ENCODE measurements at regions not wholly inside any gene's neighbourhood (a gene's known extent, or its start where the extent isn't known, plus 50 kb on each side); places are given as distances from the start of the nearest gene placed in this dataset.

GRCh38 chr2:65980531-65980930, 454.4 kb upstream of the MEIS1 start:
- Histone ChIP-seq H2BK12ac (ENCODE audit: low read depth, low read length) (no peak overlapping the region), H3K9me3 (ENCODE audit: insufficient read depth in 2 of 2, low read depth in 1 of 2, low read length in 1 of 2) (no peaks in the 10 kb centered on the region), H2AK5ac (ENCODE audit: low read depth, low read length) (no peak overlapping the region), H4K5ac (ENCODE audit: insufficient read length, low read depth, low read length) (no peak overlapping the region), H3K79me2 (ENCODE audit: control insufficient read depth in 1 of 2, insufficient read depth in 2 of 2, low read length in 2 of 2) (no peaks in the 10 kb centered on the region), H4K8ac (ENCODE audit: extremely low read depth, insufficient read depth, low read length) (no peak overlapping the region), H2BK15ac (ENCODE audit: low read length) (no peak overlapping the region), H2BK5ac (ENCODE audit: low read depth, low read length) (no peak overlapping the region), H4K91ac (replicated peaks; ENCODE audit: insufficient read length, low read length) (no peak overlapping the region), H3K36me3 (ENCODE audit: control insufficient read depth in 2 of 4, insufficient read depth in 4 of 4, low read length in 3 of 4) (no peaks in the 10 kb centered on the region), H3K14ac (ENCODE audit: insufficient read length) (no peak overlapping the region), H3K4me2 (ENCODE audit: insufficient read depth in 1 of 2, low read depth in 2 of 2, low read length in 2 of 2) (no peak overlapping the region), H2BK20ac (ENCODE audit: low read length) (no peak overlapping the region), H3K9ac (replicated peaks in 1 of 4; ENCODE audit: extremely low read depth in 1 of 4, low read depth in 3 of 4, low read length in 3 of 4) (no peak overlapping the region), H4K20me1 (replicated peaks in 1 of 2; ENCODE audit: control insufficient read depth in 1 of 2, insufficient read depth in 2 of 2, low read length in 2 of 2) (no peaks in the 10 kb centered on the region), H3K18ac (ENCODE audit: extremely low read depth, low read length) (no peak overlapping the region), H3K23me2 (ENCODE audit: low read depth, low read length) (no peaks in the 10 kb centered on the region), H3K4me1 (replicated peaks in 1 of 4; ENCODE audit: control insufficient read depth in 3 of 4, insufficient read depth in 4 of 4, low read length in 3 of 4) (no peaks in the 10 kb centered on the region), H3K27ac (ENCODE audit: low read depth, low read length) (no peak overlapping the region), H3K79me1 (ENCODE audit: low read depth, low read length) (no peaks in the 10 kb centered on the region), H3K56ac (replicated peaks; ENCODE audit: insufficient read length, low read depth, low read length) (no peak overlapping the region), H2AFZ (ENCODE audit: low read length) (no peak overlapping the region), H3K4ac (replicated peaks; ENCODE audit: insufficient read length, low read depth, low read length) (no peak overlapping the region), H2BK120ac (replicated peaks; ENCODE audit: low read depth, low read length) (no peak overlapping the region), H3K4me3 (ENCODE audit: extremely low read depth in 1 of 4, insufficient read depth in 2 of 4, low read depth in 3 of 4, low read length in 4 of 4) (no peak overlapping the region), H3K23ac (ENCODE audit: insufficient read length) (no peak overlapping the region), H3K27me3 (replicated peaks in 1 of 4; ENCODE audit: control insufficient read depth in 3 of 4, extremely low read depth in 1 of 4, insufficient read depth in 3 of 4, low read length in 3 of 4) (peaks cover 0 to 2% (median 0%) of the 10 kb centered on the region in 4 experiments; a peak in 2 of 7 replicates)
- FAIRE-seq (no peak), DNase-seq (ENCODE audit: low read depth in 1 of 2, low spot score in 2 of 2) (no peak)
- TF ChIP-seq CHD1 (IDR thresholded peaks at IDR 0.05; ENCODE audit: low read depth, low read length) (no peak), BACH1 (IDR thresholded peaks at IDR 0.05; ENCODE audit: low read length) (no peak), RNF2 (IDR thresholded peaks at IDR 0.05; ENCODE audit: borderline replicate concordance, low read depth, low read length, missing control alignments, poor library complexity, severe bottlenecking) (no peak), FOSL1 (IDR thresholded peaks at IDR 0.05; ENCODE audit: insufficient read depth, low read depth, low read length) (no peak), GABPA (IDR thresholded peaks at IDR 0.05; ENCODE audit: borderline replicate concordance, insufficient read depth, low read length) (no peak), TAF1 (IDR thresholded peaks at IDR 0.05; ENCODE audit: low read depth, low read length) (no peak), USF2 (IDR thresholded peaks at IDR 0.05; ENCODE audit: low read length) (no peak), JUN (IDR thresholded peaks at IDR 0.05; ENCODE audit: low read depth, low read length) (no peak), SIX5 (IDR thresholded peaks at IDR 0.05; ENCODE audit: low read depth, low read length) (no peak), SUZ12 (IDR thresholded peaks at IDR 0.05; ENCODE audit: low read length) (no peak), CREB1 (IDR thresholded peaks at IDR 0.05) (no peak), BRCA1 (IDR thresholded peaks at IDR 0.05; ENCODE audit: low read depth, low read length) (no peak)
- ChIA-PET POLR2A (ENCODE audit: partially characterized antibody) (no interaction called here), CTCF (ENCODE audit: partially characterized antibody) (interaction anchor here (1.2 kb wide), 1 partner anchor 60 kb away, joined by 3 read pairs; no protein-coding TSS in a partner anchor)
- 94% methylated on average over 1 of the region's 1 CpG; no CpG with 5 or more reads in 1 of the 2 experiments for WGBS, 2 experiments (ENCODE audit: extremely low coverage in 1 of 2, insufficient coverage in 1 of 2, insufficient read length in 1 of 2, insufficient replicate concordance in 2 of 2, low coverage in 1 of 2, low lambda C conversion rate in 2 of 2, missing lambda C conversion rate in 1 of 2)
